ENCODE measurements at regions not wholly inside any gene's neighbourhood (a gene's known extent, or its start where the extent isn't known, plus 50 kb on each side); places are given as distances from the start of the nearest gene placed in this dataset.

GRCh38 chr5:166724284-166724683, 1567.2 kb upstream of the WWC1 start:
- no peak for TF ChIP-seq CTCF (IDR thresholded peaks at IDR 0.05)
- no peak for TF ChIP-seq POLR2A (IDR thresholded peaks at IDR 0.05)
